Activated naive CD4-positive, alpha-beta T cell treated with anti-CD3 and anti-CD28 coated beads, Interleukin-2, amount 10 ng/mL, durations not matched to agents 7 days and 5 days (primary cell): ENCODE measurements at regions not wholly inside any gene's neighbourhood (a gene's known extent, or its start where the extent isn't known, plus 50 kb on each side); places are given as distances from the start of the nearest gene placed in this dataset.

Source experiments
- CTCF ChIA-PET: fragments of 350-600 bp; sonication (Branson Sonifier 250); formaldehyde crosslinking; loops from one replicate; lab custom pipeline; 2021; ENCODE audit warnings: antibody characterized with exemption; lab: Charles Lee
- DNase-seq: peaks from one replicate; pipeline ENCODE4 v3.0.0-alpha.2; 2020
- H3K27ac Mint-ChIP-seq: one replicate; pipeline ENCODE4 v1.8.0; 2021; ENCODE audit warnings: mild to moderate bottlenecking, moderate library complexity, mixed read lengths
- H3K27me3 Mint-ChIP-seq: one replicate; pipeline ENCODE4 v1.8.0; 2021; ENCODE audit warnings: mild to moderate bottlenecking, mixed read lengths
- H3K36me3 Mint-ChIP-seq: one replicate; pipeline ENCODE4 v1.8.0; 2021; ENCODE audit warnings: mixed read lengths
- H3K4me1 Mint-ChIP-seq: one replicate; pipeline ENCODE4 v1.8.0; 2021; ENCODE audit warnings: mixed read lengths
- H3K4me3 Mint-ChIP-seq: one replicate; pipeline ENCODE4 v1.8.0; 2021; ENCODE audit warnings: mild to moderate bottlenecking, moderate library complexity, mixed read lengths
- H3K9me3 Mint-ChIP-seq: one replicate; pipeline ENCODE4 v1.8.0; 2021; ENCODE audit warnings: mixed read lengths

DNA sequence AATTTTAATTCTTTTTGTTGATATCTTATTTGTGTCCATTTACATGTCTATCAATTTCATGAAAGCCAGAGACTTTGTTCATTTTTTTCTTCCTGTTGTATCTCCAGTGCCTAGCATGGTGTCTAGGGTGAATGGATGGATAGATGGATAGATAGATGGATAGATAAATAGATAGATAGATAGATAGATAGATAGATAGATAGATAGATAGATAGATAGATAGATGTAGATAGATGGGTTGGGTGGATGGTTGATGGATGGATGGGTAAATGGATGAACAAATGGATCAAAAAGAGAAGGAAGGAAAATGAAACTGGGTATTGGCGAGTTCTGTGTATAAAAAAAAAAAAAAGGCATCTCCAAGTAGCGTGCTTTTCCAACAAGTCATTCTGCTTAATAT lies 120.5 kb downstream of the FAM124B start:
- H3K9me3 Mint-ChIP-seq = no peaks in the 10 kb centered on the region
- H3K4me1 Mint-ChIP-seq = no peaks in the 10 kb centered on the region
- no peaks in the 10 kb centered on the region for H3K36me3 Mint-ChIP-seq
- no peak overlapping the region for H3K27ac Mint-ChIP-seq
- no peak overlapping the region for H3K4me3 Mint-ChIP-seq
- no peak for DNase-seq
- CTCF ChIA-PET = interaction anchor here (1.6 to 9.4 kb wide), 3 partner anchors 287 to 311 kb away, joined by 5 to 189 read pairs (median 167); no protein-coding TSS in a partner anchor
- H3K27me3 Mint-ChIP-seq = peaks cover 26% of the 10 kb centered on the region

DNA sequence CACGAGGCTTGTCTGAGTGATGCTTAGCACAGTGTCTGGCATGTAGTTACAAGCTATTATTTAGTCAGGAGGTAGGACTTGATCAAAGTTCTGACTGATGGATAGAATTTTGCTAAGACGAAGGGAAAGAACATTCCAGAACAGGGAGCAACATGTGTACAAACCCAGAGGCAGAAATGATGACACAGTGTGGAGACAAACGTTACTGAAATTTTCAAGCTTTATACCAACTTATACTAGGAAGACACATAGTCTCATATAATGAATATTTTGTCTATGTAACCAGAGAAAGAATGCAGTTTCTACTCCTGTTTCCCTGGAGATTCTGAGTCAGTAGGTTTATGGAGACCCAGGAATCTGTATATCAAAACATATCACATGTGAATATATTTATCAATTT lies 123.4 kb downstream of the FAM124B start:
- no peak for DNase-seq
- H3K27ac Mint-ChIP-seq = no peak overlapping the region
- CTCF ChIA-PET = no interaction called here
- H3K36me3 Mint-ChIP-seq = no peaks in the 10 kb centered on the region
- H3K9me3 Mint-ChIP-seq = no peaks in the 10 kb centered on the region
- H3K4me1 Mint-ChIP-seq = no peaks in the 10 kb centered on the region
- H3K27me3 Mint-ChIP-seq = peaks cover 26% of the 10 kb centered on the region
- H3K4me3 Mint-ChIP-seq = no peak overlapping the region

DNA sequence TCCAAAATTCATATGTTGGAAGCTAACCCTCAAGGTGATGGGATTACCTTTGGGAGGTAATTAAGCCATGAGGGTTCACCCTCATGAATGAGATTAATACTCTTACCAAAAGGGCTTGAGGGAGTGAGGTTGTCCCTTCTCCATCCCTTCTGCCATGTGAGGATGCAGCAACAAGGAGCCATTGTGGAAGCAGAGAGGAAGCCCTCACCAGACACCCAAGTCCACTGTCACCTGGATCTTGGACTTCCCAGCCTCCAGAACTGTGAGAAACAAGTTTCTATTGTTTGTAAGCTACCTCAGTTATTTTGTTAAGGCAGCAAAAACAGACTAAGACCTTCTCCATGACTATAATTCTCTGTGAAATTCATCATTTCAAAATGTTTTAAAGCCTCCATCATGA lies 125.7 kb downstream of the FAM124B start:
- Mint-ChIP-seq H3K27ac (no peak overlapping the region), H3K4me3 (no peak overlapping the region), H3K4me1 (no peaks in the 10 kb centered on the region), H3K27me3 (peaks cover 14% of the 10 kb centered on the region), H3K36me3 (no peaks in the 10 kb centered on the region), H3K9me3 (no peaks in the 10 kb centered on the region)
- no peak for DNase-seq
- CTCF ChIA-PET = interaction anchor here (1.9 kb wide), 1 partner anchor 283 kb away, joined by 7 read pairs; no protein-coding TSS in a partner anchor

DNA sequence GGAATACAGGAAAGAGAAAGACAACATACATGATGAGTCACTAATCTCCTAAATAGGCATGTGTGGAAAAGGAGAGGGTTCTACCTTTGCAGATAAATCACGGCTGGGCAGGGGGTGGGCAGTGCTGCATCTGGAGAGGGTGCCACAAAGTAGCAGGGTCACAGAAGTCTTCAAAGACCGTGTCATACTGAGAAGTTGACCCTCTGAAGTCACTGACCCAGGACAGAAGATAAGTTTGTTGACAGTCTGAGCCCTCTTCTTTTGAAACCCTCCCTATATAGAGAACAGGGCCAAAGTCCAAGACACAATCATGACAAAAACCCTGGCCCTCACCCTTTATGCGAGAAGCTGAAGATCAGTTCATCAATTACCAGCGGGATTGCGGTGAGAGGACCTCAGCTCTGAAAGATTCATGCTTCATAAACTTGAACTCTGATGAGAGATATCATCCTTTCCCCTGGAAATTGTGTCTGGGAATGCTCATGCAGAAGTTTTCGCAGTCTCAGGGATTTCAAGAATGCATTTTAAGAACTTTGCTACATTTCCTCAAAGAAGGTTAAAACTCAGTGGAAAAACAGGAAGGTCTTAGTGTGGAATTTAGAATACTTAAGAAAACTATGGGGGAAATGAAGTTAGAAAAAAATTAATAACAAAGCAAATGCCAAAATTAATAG lies 129.5 kb downstream of the FAM124B start:
- Mint-ChIP-seq H3K27me3 (no peaks in the 10 kb centered on the region), H3K27ac (no peak overlapping the region), H3K9me3 (no peaks in the 10 kb centered on the region), H3K4me1 (no peaks in the 10 kb centered on the region), H3K4me3 (no peak overlapping the region), H3K36me3 (no peaks in the 10 kb centered on the region)
- CTCF ChIA-PET = interaction anchor here (0.9 kb wide), 1 partner anchor 11 kb away, joined by 3 read pairs; no protein-coding TSS in a partner anchor
- DNase-seq = no peak

DNA sequence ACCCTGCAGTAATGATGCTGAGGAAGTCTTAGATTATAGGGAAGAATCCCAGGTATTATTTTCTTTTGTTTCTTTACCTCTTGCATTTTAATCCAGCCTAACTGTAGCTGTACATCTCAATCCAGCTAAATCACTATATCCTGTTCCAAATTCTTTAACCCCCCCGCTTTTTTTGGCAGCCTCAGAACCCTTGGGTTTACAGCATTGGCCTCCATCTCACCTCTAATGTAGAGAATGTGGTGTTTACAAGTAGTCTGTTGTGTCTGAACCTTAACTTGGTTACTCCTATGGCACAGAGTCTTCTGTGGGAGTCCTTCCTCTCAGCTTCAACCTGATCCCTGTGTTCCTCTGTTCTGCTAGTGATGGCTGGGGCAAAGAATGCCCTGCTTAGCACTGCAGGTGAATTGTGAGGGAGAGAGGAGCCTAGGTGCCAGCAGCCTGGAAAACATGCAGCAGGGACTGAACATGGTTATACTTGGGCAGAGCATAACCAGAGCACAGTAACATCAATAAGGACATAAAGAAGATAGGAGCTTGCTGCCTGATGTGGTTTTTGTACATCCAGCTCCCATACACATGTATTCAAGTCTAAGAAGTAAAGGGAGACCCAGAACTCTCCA lies 130.2 kb downstream of the FAM124B start:
- Mint-ChIP-seq H3K36me3 (no peaks in the 10 kb centered on the region), H3K4me1 (no peaks in the 10 kb centered on the region), H3K4me3 (no peak overlapping the region), H3K9me3 (no peaks in the 10 kb centered on the region), H3K27me3 (no peaks in the 10 kb centered on the region), H3K27ac (no peak overlapping the region)
- CTCF ChIA-PET = no interaction called here
- DNase-seq = no peak

DNA sequence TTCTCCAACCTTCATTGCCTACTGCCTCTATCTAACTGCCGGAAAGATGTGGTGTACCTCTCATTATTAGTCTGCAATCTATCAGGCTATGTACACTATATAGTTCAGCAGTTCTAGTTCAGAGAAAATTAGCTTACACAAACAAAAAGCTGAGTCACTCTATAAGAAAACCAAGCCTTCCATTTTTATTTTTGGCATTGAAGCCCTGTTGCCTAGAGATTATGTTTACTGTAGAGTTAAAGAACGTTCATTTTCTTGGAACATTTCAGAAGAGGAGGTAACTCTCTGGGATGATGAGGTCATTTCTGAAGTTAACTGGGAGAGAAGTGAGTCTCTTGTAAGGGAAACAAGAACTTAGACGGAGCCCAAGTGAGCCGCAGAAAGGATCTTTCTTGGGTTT lies 133.5 kb downstream of the FAM124B start:
- H3K4me3 Mint-ChIP-seq = no peak overlapping the region
- no peaks in the 10 kb centered on the region for H3K36me3 Mint-ChIP-seq
- DNase-seq = no peak
- no peaks in the 10 kb centered on the region for H3K4me1 Mint-ChIP-seq
- H3K27me3 Mint-ChIP-seq = no peaks in the 10 kb centered on the region
- CTCF ChIA-PET = no interaction called here
- no peak overlapping the region for H3K27ac Mint-ChIP-seq
- H3K9me3 Mint-ChIP-seq = no peaks in the 10 kb centered on the region

DNA sequence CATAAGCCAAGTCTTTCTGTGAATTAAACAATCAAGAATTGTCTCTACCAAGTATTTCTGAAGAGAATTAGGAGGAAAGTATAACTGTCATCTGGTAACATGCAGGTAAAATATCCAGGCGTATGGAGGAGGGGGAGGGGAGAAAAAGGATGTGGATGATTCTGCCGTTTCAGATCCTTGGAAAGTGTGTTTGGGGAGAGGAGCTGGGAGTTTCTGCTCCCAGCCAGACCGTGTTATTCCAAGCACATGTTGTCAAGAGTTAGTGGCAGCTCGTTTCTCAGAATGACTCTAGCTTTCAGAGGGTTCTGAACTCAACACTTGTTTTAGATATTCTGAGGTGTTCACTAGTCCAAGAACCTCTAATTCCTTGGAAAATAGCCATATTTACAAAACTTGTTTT lies 137.6 kb downstream of the FAM124B start:
- Mint-ChIP-seq H3K27me3 (no peaks in the 10 kb centered on the region), H3K9me3 (no peaks in the 10 kb centered on the region), H3K4me1 (no peaks in the 10 kb centered on the region), H3K4me3 (no peak overlapping the region), H3K36me3 (no peaks in the 10 kb centered on the region), H3K27ac (no peak overlapping the region)
- DNase-seq = no peak
- CTCF ChIA-PET = no interaction called here

DNA sequence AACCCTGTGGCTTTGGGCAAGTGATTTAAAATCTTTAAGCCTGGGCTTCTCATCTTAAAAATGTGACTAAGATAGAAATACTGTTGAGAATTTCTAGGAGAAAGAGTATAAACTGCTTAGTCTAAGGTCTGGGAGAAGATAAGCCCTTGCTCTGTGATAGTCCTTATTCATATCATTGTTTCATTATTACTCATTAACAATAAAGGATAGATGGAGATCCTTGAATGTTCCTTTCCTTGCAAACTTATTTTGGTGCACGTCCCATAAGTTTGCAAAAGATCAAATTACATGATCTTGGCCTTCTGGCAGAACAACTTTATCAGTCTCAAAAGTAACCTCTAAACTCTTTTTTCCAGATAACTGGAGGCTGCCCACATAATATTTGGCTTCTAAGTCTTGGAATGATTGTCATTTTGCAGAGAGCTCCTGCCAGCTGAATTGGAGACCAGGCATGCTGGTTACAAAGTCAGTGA lies 138.3 kb downstream of the FAM124B start:
- H3K4me1 Mint-ChIP-seq = no peaks in the 10 kb centered on the region
- H3K36me3 Mint-ChIP-seq = no peaks in the 10 kb centered on the region
- no peak overlapping the region for H3K4me3 Mint-ChIP-seq
- no peak for DNase-seq
- H3K9me3 Mint-ChIP-seq = no peaks in the 10 kb centered on the region
- H3K27me3 Mint-ChIP-seq = no peaks in the 10 kb centered on the region
- CTCF ChIA-PET = no interaction called here
- H3K27ac Mint-ChIP-seq = no peak overlapping the region

DNA sequence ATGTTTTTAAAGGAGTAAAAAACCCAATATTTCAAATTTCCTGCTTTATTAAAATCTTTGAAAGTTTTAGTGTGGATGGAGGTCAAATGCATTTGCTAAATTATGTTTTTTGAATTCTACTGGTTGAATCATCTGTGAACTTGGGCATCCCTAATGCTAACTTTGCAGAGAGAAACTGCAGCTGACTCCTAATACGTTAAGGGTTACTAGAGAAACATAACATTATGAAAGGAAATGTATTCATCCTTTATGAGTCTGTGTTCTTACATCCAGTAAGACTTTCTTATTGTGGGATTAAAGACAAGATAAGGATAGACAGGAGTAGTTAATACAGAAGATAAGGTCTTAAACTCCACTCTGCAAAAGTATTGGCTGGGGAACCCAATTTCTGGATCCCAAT lies 140.6 kb downstream of the FAM124B start:
- no peaks in the 10 kb centered on the region for H3K27me3 Mint-ChIP-seq
- no peak overlapping the region for H3K27ac Mint-ChIP-seq
- H3K4me3 Mint-ChIP-seq = no peak overlapping the region
- no peaks in the 10 kb centered on the region for H3K36me3 Mint-ChIP-seq
- H3K4me1 Mint-ChIP-seq = no peaks in the 10 kb centered on the region
- CTCF ChIA-PET = no interaction called here
- no peaks in the 10 kb centered on the region for H3K9me3 Mint-ChIP-seq
- no peak for DNase-seq

DNA sequence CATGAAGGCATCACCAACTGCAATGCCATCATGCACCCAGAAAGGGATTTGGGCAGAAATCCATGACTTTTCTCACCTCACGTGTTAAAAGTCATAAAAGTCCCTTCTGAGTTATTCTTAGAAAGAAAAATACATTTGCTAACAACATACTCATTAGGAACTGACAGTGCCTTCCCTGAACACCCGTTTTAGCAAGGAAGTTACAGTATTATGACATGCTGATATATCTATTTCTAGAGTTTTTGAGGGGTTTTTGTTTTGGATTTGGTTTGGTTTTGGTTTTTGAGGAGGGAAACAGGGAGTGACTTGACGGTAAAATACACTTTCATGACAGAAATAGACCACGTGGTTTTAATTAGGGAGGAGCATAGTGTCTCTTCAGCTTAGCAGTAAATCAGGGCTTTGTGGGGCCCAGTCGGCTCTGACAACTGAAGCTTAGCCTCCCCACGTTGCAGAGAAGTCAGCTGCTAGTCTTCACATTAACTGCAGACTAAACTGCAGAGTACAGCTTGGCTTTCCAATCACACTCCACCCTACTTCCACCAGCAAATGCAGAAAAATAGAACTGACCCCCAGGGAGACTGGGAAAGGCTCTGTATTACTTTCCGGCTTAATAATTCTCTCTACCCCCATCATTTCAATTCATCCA lies 141.4 kb downstream of the FAM124B start:
- no peak overlapping the region for H3K4me3 Mint-ChIP-seq
- H3K36me3 Mint-ChIP-seq = no peaks in the 10 kb centered on the region
- no peak for DNase-seq
- H3K9me3 Mint-ChIP-seq = no peaks in the 10 kb centered on the region
- no peak overlapping the region for H3K27ac Mint-ChIP-seq
- CTCF ChIA-PET = no interaction called here
- no peaks in the 10 kb centered on the region for H3K4me1 Mint-ChIP-seq
- H3K27me3 Mint-ChIP-seq = no peaks in the 10 kb centered on the region

DNA sequence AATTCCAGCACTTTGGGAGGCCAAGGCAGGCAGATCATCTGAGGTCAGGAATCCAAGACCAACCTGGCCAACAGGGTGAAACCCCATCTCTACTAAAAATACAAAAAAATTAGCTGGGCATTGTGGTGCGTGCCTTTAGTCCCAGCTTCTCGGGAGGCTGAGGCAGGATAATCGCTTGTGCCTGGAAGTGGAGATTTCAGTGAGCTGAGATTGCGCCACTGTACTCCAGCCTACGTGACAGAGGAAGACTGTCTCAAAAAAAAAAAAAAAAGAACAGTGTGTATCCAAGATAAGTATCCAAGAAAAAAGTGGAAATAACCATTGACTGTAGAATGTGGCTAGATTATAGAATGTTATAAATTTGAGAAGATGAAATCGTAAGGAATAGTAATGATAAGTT lies 142.1 kb downstream of the FAM124B start:
- no peaks in the 10 kb centered on the region for H3K9me3 Mint-ChIP-seq
- no peaks in the 10 kb centered on the region for H3K4me1 Mint-ChIP-seq
- no peak overlapping the region for H3K27ac Mint-ChIP-seq
- CTCF ChIA-PET = no interaction called here
- H3K4me3 Mint-ChIP-seq = no peak overlapping the region
- H3K36me3 Mint-ChIP-seq = no peaks in the 10 kb centered on the region
- no peak for DNase-seq
- no peaks in the 10 kb centered on the region for H3K27me3 Mint-ChIP-seq

DNA sequence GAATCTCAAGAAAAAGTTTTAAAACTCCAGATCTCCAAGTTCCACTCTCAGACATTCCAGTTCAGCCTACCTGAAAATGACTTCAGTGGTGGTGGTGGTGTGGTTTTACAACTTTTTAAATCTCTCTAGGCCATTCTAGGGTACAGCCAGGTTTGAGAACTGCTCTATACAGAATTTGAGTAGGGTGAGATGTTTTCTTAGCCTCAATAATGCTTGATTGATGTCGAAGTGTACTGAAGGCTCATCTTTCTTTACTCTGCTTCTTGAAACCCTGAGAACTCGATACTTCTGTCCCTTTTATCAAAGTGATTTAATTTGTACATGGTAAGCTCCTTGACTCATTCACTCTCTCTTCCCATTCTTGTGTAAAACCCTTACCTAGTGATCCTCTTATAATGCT lies 143.8 kb downstream of the FAM124B start:
- Mint-ChIP-seq H3K9me3 (no peaks in the 10 kb centered on the region), H3K36me3 (no peaks in the 10 kb centered on the region), H3K4me3 (no peak overlapping the region), H3K4me1 (no peaks in the 10 kb centered on the region), H3K27me3 (peaks cover 6% of the 10 kb centered on the region), H3K27ac (no peak overlapping the region)
- CTCF ChIA-PET = no interaction called here
- DNase-seq = no peak

DNA sequence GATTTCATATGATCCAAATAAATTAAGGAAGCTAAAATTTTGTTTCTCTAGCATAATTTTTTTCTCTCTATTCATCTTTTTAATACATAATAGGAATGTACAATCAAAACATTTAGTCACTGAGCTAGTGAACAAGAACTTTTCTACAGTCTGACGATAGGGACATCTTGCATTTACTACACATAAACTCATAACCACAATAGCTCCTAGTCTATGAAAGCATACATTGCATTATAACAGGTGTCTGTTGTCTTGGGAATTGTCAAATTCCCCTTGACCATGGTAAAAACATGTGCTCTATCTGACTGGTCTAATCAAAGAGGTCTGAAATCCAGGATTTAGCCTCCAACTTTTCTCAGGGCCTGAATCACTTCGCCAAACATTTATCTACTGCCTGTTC lies 144.8 kb downstream of the FAM124B start:
- peaks cover 6% of the 10 kb centered on the region for H3K27me3 Mint-ChIP-seq
- no peak for DNase-seq
- CTCF ChIA-PET = no interaction called here

DNA sequence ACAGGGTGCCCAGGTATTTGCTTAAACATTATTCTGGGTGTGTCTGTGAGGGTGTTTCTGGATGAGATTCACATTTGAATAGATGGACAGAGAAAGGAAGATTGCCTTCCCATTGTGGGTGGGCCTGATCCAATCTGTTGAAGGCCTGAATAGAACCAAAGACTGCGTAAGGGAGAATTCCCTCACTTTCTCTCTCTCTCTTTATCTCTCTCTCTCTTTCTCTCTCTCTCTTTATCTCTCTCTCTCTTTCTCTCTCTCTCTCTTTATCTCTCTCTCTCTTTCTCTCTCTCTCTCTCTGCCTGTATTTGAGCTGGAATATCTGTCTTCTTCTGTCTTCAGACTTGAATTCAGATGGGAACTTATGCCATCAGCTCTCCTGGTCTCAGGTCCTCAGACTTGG lies 148.4 kb downstream of the FAM124B start:
- Mint-ChIP-seq H3K9me3 (no peaks in the 10 kb centered on the region), H3K4me1 (no peaks in the 10 kb centered on the region), H3K4me3 (no peak overlapping the region), H3K27me3 (peaks cover 11% of the 10 kb centered on the region), H3K27ac (no peak overlapping the region), H3K36me3 (no peaks in the 10 kb centered on the region)
- CTCF ChIA-PET = no interaction called here
- DNase-seq = no peak

More for the DNA sequence above, 144.8 kb downstream of the FAM124B start:
- Mint-ChIP-seq H3K4me1 (no peaks in the 10 kb centered on the region), H3K27ac (no peak overlapping the region), H3K9me3 (no peaks in the 10 kb centered on the region), H3K4me3 (no peak overlapping the region), H3K36me3 (no peaks in the 10 kb centered on the region)

DNA sequence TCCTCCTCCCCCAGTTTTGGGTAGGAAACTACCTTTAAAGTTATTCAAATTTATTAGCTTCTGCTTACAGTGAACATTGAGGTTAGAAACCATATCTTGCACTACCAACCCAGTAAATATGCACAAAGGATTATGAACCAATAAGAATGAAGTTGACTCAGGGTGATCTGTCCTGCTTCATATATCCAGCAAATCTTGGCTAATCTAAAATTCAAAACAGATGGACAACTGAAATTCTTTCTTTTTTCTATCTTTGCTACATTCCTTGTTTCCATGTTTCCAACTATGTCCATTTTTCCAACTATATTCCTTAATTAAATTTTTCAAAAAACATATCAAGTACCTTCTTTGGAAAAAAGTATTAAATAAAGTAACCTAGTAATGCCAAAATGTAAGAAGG lies 149.3 kb downstream of the FAM124B start:
- CTCF ChIA-PET = no interaction called here
- peaks cover 11% of the 10 kb centered on the region for H3K27me3 Mint-ChIP-seq
- no peak for DNase-seq
- H3K4me1 Mint-ChIP-seq = no peaks in the 10 kb centered on the region
- no peaks in the 10 kb centered on the region for H3K9me3 Mint-ChIP-seq
- no peaks in the 10 kb centered on the region for H3K36me3 Mint-ChIP-seq
- H3K4me3 Mint-ChIP-seq = no peak overlapping the region
- no peak overlapping the region for H3K27ac Mint-ChIP-seq
